GM19438 (cell line): ENCODE measurements at regions not wholly inside any gene's neighbourhood (a gene's known extent, or its start where the extent isn't known, plus 50 kb on each side); places are given as distances from the start of the nearest gene placed in this dataset.
A peak's percentile ranks its signal among the peaks of the same experiment; 100 is the strongest.
"Not testable (repeated sequence)": the region's sequence is repeated elsewhere in the genome, so short reads cannot be mapped to it uniquely, and the experiment has no call there.

Experiments
- ATAC-seq: cut with Tn5 transposase; IDR thresholded peaks from one replicate; pipeline ENCODE4 v1.9.1; 2021; ENCODE audit warnings: low read depth; ENCODE audit not compliant: unreplicated experiment

DNA sequence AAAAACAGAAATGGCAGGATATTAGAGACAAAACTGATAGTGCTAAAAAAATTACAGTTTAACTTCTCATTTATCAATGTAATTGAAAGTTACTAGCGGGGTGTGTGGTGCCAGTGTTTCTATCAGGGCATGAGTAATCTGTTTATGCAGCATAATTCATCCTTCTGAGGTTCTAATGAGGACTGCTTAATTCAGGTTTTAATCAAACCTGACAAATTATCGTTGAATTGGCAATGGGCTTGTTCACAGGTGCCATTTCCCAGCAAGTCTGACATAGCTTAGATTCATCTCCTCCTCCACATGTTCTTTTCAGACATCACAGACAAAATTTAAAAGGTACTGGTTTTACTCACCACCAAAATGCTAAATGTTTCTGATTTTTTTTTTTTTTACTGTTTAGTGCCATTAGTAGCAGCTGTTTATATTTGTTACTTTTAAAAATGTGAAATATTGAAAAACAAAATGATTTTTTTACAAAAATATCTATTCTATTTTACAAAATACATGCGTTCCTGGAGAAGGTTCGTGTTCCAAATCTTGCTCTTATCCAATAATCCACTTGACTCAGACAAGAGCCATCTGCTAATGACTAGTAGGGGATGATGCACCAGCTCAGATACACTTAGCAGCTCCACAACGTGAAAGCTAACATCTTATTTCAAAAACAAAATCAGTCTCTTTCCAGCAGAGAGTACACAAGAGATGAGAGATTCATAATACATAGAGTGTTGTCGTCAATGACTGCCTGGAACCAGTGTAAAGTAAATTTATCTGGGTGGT, 447.7 kb upstream of the DPPA4 start:
- no peak for ATAC-seq

DNA sequence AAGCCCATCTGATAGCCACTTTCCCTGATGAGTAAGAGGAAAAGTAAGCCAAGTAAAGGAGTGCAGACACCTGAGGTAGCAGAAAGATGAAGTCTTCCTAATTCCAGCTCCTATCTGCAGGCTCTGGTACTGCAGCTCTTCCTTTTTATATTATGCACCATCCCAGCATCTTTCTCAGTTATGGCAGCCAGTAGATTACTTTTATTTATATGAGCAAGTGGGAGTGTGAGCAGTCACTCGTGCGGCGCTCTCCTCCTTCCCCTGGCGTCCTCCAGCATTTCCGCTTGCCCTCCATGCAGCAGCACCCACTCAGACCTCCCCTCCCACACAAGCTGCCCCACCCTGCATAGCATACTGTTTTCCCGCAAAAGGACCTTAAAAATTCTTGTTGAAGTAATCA, 465.9 kb upstream of the DPPA4 start:
- no peak for ATAC-seq

DNA sequence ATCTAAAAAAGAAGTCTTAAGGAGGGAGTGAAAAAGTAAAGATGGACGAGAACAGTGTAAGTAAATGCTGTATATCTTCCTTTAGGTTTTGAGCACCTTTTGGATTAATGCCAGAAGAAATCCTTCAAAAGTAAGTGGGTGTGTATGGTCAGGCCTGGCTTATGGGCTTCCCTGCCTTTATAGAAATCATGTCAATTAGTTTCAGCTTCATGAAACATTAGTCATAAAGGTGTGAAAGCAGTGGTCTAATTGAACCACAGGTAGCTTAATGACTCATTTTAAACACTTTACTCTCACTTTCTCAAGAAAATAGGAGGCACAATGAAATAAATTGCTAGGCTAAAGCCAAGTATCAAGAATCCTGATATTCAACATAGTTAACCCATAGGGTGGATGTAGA, 467.4 kb upstream of the DPPA4 start:
- ATAC-seq = no peak

DNA sequence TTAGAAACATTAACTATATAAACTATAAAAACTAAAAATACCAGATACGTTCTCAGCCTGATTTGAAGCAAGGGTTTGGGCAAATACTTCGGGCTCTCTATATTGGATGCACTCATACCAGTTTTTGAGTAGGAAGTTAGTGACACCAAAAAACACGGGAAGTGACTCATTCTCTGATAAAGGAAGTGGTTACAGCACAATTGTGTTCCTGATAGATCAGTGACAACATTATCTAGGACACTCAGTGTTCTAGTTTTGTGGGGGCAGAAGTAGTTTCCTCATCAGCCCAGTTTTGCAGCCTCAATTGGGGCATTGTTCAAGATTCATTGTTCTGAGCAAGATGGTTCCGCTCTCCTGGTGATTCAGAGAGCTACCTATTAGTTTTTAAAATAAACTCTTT, 469.6 kb upstream of the DPPA4 start:
- ATAC-seq = peak; percentile 67

DNA sequence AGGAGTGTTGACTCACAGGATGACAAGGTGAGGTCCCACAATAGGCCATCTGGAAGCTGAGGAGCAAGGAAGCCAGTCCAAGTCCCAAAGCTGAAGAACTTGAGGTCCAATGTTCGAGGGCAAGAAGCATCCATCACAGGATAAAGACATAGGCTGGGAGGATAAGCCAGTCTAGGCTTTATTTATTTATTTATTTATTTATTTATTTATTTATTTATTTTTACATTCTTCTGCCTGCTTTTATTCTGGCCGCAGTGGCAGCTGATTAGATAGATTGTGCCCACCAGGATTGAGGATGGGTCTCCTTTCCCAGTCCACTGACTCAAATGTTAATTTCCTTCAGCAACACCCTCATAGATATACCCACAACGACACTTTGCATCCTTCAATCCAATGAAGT, 472.2 kb upstream of the DPPA4 start:
- ATAC-seq = no peak

DNA sequence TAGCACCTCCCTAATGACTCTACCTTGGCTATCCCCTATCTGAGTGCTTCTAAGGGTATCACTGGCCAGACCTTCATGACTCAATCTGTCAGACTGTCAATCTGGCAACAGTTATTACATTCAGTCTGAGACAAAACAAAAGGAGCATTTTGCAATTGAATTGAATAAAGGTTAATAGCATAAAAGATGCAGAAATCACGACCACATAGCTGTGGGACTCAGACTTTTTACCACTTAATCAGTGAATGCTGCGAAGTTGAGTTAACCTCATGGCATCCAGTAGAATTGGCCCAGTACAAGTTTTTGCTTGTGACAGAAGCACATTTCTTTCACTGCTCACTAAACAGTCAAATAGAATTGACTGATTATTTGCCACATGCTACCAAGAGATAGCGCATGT, 480.7 kb upstream of the DPPA4 start:
- ATAC-seq = no peak

DNA sequence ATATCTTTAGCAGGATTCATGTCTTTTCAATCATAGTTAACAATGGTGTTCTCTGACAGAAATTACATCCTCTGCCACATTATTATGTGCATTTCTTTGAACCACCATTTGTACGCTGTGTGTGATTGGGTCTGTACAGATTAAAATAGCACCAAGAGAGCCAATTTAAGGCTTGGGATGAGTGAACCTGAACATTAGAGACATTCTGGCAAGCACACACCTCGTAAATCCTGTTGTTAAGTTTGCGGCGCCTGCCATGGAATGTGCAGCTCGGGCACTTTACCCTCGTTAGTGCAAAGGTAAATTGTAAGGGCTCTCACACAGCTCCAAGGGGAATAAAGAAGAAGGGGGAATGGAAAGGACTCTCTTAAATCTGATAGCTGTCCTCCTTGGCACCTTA, 482.4 kb upstream of the DPPA4 start:
- ATAC-seq = no peak

DNA sequence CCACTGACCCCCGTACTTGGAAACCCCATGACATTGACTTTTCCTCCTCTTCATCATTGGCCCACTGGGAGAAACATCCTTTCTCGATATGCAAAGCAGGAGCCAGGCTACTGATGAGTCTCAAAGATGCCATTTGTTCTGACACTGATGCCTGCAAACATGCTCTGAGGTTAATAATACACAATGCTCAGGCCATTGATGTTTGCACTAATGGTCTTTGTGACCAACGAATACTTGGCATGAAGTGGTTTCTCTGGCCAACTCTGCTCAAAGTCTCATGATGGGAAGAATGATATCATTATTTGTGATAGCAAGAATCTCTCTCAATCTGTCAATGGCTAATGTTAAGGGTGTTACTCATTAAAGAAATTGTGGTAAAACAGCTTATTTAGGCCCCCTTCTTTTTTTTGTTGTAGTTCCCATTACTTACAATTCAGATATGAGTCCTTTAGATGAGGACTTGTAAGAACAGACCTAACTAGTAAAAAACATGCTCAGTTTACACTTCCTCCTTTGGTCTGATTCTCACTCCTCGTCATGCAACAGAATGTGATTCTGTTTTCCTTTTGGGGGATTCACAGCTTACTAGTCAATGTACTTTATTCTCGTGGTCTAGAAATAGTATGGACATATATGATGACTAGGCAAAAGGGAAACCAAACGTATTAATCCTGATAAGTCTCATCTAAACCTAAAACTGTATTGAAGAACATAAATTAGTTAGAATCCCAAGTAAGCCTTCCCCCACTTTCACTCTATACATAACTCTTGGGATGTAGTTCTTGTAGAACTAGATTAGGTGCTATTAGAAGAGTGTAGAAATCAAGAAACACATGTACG, 488.8 kb upstream of the DPPA4 start:
- ATAC-seq = no peak

DNA sequence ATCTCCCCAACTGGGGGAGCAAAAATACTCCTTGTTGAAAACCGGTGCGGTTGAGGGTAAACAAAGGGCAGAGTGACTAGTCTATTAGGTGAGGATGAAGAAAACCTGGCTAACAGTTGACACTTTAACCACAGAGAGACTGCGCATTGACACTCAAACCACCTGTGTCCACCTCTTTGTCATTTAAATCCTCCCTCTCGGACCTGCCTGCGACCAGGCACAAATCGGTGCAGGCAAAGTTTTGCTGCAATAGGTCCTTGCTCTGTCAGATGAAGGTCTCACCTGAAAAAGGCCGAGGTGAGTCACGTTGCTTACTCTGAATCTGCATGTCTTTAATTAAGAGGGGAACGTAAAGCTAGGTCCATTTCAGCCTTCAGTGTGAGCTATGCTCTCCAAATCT, 494.1 kb upstream of the DPPA4 start:
- no peak for ATAC-seq

DNA sequence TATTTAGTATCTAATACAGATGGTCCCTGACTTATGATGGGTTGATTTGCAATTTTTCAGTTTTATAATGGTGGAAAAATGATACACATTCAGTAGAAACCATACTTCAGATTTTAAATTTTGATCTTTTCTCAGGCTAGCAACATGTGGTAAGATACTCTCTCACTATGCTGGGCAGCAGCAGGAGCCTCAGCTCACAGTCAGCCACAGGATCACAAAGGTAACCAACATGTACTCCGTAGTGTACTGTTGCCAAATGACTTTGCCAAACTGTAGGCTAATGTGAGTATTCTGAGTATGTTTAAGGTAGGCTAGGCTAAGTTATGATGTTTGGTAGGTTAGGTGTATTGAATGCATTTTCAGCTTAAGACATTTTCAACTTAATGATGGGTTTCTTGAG, 498.6 kb upstream of the DPPA4 start:
- ATAC-seq = no peak

DNA sequence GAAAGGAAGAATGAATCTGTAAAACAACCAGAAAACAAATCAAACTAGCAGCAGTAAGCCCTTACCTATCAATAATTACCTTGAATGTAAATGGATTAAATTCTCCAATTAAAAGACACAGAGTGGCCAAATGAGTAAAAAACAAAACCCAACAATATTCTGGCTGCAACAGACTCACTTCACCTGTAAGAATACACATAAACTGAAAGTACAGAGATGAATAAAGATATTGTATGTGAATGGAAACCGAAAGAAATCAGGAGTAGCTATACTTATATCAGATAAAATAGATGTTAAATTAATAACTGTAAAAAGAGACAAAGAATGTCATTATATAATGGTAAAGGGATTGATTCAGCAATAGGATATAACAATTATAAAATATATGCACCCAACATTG, 514.5 kb upstream of the DPPA4 start:
- ATAC-seq = no peak

DNA sequence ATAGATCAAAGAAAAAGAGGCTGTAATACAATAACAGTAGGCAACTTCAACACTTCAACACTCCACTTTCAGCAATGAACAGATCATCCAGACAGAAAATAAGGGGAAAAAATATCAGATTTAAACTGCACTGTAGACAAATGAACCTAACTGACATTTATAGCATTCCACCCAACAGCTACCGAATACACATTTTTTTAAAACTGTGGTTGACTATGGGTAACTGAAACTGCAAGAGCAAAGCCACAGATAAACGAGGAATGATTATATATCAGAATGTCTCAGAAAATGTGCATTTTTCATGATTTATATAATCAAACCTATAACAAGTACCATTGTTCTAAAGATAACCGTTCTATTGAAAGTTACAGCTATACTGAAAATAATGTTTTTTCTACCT, 514.9 kb upstream of the DPPA4 start:
- no peak for ATAC-seq

DNA sequence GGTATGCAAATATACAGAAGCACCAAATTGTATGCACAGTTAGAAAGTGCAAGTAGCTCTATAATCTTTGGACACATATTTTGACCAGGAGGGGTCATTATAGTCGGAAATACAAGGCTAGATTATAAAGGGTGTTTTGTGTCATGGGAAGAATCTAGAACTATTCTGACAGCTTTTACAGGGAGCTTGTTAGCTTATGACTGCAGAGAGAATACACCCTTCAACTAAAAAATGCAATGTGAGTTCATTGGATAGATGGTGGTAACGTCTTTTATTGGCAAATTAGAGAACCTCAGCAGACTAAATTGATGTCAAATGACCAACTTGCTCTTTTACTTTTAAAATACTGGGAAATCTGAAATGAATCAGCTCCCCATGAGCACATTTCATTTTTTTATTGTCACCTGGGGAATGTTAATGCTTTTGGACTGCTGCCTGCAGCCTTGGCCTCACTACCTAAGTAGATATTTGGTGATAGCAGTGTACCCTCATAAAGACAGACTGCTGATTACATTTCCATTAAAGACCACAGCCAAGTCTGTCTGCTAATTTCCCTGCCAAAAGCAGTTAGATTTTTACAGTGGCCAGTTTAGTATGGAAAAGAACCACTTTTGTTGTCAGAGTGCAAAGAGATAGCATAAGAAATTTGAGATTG, 515.9 kb upstream of the DPPA4 start:
- ATAC-seq = no peak

DNA sequence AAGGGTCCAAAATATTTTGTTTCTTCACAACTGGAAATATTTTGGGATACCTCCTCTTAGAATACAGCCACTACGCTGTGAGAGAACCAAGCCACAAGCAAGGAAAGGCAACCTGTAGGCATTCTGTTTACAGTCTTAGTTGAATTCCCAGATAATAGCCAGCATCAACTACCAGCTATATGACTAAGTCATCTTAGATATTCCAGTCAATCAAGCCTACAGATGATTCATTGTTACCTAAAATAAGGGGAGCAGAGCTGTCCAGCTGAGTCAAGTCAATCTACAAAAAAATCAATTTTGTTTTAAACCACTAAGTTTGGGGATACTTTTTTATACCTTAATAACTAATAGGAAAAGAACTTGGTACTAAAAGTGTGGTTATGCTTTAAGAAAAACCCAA, 526.4 kb upstream of the DPPA4 start:
- ATAC-seq = no peak

DNA sequence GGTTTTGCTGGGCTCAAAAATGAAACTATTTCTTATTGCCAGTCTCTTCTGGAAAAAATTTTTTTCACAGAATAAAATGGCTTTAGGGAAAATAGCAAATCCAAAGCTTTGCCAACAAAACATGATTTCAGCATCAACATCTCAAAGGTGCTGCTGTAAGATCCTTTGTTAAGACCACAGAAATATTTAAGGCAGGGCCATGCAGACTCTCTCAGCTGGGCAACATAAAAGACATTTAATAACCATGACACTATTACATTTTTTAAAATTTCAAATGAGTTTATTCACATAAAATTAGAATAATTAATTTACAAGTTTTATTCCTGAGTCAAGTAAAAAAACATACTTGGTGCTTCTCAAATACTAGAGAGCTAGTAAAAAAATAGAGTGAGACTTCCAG, 527.1 kb upstream of the DPPA4 start:
- no peak for ATAC-seq

DNA sequence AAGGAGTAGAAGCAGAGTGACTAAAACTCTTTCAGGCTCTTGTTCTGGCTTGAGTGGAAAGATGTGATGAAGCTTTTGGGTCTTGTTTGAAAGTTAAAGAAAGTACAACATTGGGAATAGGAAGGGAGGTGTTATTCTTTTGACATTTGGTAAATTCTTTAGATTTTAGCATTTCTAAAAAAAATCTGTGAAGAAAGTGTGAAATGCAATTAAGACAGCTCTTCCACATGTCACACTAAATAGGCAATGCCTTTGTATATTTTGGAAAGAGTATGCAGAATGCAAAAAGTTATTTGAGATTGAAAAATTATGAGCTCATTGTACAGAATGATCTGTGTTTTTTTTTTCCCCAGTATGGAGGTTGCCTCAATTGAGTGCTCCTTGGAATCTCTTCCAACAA, 532.2 kb upstream of the DPPA4 start:
- no peak for ATAC-seq

DNA sequence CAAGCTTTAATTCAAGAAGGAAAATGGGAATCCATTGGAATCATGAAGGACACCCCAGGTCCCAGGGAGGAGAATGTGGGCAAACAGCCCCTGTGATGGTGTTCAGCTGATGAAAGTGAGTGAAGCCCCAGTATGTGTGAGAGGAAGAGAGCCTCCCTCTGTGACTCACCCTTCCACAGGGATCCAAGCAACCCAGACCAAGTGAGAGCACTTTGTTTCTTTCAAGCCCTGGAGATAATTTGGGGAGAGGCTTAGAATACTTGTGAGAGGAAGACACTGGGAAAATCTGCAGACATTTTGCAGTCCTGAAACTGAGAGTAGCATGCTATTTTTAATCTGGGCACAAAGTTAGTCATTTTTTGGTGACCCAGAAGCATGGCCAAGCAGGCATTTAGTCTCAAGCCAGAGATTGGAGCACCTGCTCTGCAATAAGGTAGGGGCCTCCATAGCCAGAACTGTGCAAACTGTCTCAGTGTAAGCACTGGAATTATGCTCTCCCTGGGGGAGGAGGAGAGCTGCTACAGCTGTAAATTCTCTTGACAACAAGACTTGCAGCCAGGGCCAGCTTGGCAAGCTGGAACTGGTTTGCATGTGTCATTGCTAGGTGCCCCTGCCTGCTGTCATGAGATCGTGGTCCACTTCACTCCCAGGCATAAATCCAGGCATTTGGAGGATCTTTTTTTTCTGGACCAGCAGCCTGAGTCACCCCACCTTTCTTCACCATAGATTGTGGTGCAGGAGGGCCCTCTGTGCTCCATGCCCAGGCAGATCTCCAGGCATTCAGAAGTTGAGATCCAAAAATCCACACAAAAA, 537.8 kb upstream of the DPPA4 start:
- ATAC-seq = no peak

DNA sequence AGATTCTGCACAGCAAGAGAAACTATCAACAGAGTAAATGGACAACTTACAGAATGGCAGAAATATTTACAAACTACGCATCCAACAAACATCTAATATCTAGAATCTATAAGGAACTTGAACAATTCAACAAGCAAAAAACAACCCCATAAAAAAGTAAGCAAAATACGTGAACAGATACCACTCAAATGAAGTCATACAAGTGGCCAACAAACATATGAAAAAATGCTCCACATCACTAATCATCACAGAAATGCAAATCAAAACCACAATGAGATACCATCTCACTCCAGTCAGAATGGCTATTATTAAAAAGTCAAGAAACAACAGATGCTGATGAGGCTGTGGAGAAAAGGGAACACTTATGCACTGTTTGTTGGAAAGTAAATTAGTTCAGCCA, 540.3 kb upstream of the DPPA4 start:
- ATAC-seq = not testable (repeated sequence)

DNA sequence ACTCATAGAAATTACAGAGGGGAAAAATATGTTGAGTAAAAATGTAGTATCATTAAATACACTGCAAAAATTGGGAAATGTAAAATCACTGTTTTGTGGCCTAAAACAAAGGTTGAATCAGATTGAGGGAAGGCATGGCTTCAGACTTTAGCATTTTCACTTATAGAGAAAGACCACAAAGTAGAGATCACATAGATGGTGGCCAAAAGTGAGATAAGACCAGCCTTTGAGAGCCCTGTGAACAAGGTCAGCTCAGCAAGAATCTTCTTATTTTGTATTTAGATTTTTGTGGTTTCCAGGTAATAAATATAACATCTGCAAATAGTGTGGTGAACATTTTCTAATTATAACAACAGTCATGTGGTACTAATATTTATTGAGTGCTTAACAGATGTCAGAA, 544.8 kb upstream of the DPPA4 start:
- no peak for ATAC-seq

DNA sequence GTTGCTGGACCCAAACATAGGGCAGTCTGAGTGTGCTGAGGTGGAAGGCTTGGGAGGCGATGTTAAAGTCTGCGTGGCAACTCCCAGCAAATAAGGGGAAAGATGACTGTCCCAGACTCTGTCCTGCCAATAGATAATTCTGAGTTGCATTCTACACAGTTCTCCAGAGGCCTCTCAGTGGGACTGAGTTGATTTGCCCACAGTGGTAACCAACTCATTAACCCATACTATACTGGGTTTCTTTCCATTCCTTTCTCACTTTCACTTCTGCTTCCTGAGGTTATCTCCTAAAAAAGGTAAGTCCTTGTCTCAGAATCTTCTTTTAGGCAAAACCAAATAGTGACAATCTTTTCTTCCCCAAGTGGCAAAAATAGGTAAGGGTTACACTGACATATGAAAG, 549.9 kb upstream of the DPPA4 start:
- ATAC-seq = no peak

DNA sequence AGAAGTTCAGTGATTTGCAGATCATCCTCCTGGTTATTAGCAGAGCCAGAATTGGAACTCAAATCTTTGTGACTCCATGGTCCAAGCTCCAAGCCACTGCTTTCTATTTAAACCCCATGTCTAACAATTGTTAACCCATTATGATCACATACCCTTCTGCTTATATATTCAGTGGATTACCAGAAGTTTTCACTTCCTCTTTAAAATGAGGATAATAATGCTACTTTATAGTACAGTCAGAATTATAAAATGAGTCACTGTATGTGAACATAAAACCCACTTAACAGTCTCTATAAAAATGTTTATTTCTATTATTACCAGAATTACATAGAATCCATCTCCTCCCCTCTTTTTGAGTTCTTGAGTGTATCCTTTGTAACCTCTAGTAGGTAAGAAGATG, 550.7 kb upstream of the DPPA4 start:
- ATAC-seq = no peak
